Fibroblast of lung (primary cell): ENCODE measurements at regions not wholly inside any gene's neighbourhood (a gene's known extent, or its start where the extent isn't known, plus 50 kb on each side); places are given as distances from the start of the nearest gene placed in this dataset.

ENCODE experiments used
- DNase-seq, 2 donors: peaks; one replicate each; pipeline versions ENCODE4 v3.0.0 to v3.0.0-alpha.2; 2010; ENCODE audit warnings: low read depth in 2 of 2
- H2AFZ ChIP-seq: 2 replicates; pipeline ENCODE4 v1.5.1; 2012; ENCODE audit warnings: low read length, control low read depth, inconsistent platforms
- H3K27ac ChIP-seq: 2 replicates; pipeline ENCODE4 v1.5.1; 2011; ENCODE audit warnings: low read length, control low read depth; ENCODE audit not compliant: insufficient read depth
- H3K27me3 ChIP-seq: 2 replicates; pipeline ENCODE4 v1.5.1; 2011; ENCODE audit warnings: mild to moderate bottlenecking, low read length; ENCODE audit not compliant: control insufficient read depth, insufficient read depth
- H3K36me3 ChIP-seq: 2 replicates; pipeline ENCODE4 v1.5.1; 2011; ENCODE audit warnings: low read length; ENCODE audit not compliant: control insufficient read depth, insufficient read depth
- H3K4me1 ChIP-seq: 2 replicates; pipeline ENCODE4 v1.5.1; 2011; ENCODE audit warnings: low read length; ENCODE audit not compliant: control insufficient read depth, insufficient read depth; ENCODE audit errors: extremely low read depth
- H3K4me2 ChIP-seq: 2 replicates; pipeline ENCODE4 v1.5.1; 2011; ENCODE audit warnings: low read length, control low read depth; ENCODE audit not compliant: insufficient read depth; ENCODE audit errors: extremely low read depth
- H3K4me3 ChIP-seq, 4 experiments: fragments of 200-600 bp in 1 of 4; sonication (generic) in 1 of 4; replicated peaks in 1 of 4; 2 replicates each; pipeline ENCODE4 v1.5.1; 2011 to 2016; ENCODE audit warnings: low read length in 4 of 4, low read depth in 3 of 4, mild to moderate bottlenecking in 3 of 4, control low read depth in 2 of 4, inconsistent platforms in 1 of 4, mixed read lengths in 1 of 4; ENCODE audit not compliant: insufficient read depth in 1 of 4; ENCODE audit errors: control extremely low read depth in 1 of 4
- H3K79me2 ChIP-seq: 2 replicates; pipeline ENCODE4 v1.5.1; 2012; ENCODE audit warnings: mild to moderate bottlenecking, low read length, inconsistent platforms; ENCODE audit not compliant: control insufficient read depth, insufficient read depth
- H3K9ac ChIP-seq: 2 replicates; pipeline ENCODE4 v1.5.1; 2011; ENCODE audit warnings: mild to moderate bottlenecking, low read length, control low read depth; ENCODE audit not compliant: insufficient read depth
- H3K9me3 ChIP-seq: 2 replicates; pipeline ENCODE4 v1.5.1; 2012; ENCODE audit warnings: low read depth, low read length; ENCODE audit not compliant: control insufficient read depth, insufficient read depth
- H4K20me1 ChIP-seq: 2 replicates; pipeline ENCODE4 v1.5.1; 2011; ENCODE audit warnings: low read length; ENCODE audit not compliant: control insufficient read depth, insufficient read depth; ENCODE audit errors: extremely low read depth
- EZH2 ChIP-seq: IDR thresholded peaks from 2 replicates; pipeline ENCODE4 v1.5.1; 2012; ENCODE audit warnings: low read length, control low read depth, mild to moderate bottlenecking; ENCODE audit errors: missing control alignments
- TF ChIP-seq, protein P1 (sequence below), 2 donors: IDR thresholded peaks in 1 of 2; conservative IDR thresholded peaks in 1 of 2; 1 replicate in 1 of 2; 2 replicates in 1 of 2; pipeline ENCODE4 v1.5.1; 2011 to 2012; ENCODE audit warnings: low read length in 2 of 2, control low read depth in 1 of 2, inconsistent platforms in 1 of 2, low read depth in 1 of 2, mild to moderate bottlenecking in 1 of 2

- TF ChIP-seq EZH2, result no peak
- TF ChIP-seq, protein P1, sequence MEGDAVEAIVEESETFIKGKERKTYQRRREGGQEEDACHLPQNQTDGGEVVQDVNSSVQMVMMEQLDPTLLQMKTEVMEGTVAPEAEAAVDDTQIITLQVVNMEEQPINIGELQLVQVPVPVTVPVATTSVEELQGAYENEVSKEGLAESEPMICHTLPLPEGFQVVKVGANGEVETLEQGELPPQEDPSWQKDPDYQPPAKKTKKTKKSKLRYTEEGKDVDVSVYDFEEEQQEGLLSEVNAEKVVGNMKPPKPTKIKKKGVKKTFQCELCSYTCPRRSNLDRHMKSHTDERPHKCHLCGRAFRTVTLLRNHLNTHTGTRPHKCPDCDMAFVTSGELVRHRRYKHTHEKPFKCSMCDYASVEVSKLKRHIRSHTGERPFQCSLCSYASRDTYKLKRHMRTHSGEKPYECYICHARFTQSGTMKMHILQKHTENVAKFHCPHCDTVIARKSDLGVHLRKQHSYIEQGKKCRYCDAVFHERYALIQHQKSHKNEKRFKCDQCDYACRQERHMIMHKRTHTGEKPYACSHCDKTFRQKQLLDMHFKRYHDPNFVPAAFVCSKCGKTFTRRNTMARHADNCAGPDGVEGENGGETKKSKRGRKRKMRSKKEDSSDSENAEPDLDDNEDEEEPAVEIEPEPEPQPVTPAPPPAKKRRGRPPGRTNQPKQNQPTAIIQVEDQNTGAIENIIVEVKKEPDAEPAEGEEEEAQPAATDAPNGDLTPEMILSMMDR (conservative IDR thresholded peaks at IDR 0.05 in 1 of 2, IDR thresholded peaks at IDR 0.05 in 1 of 2; ENCODE audit: low read depth in 1 of 2, low read length in 2 of 2), result peak in 1 of 2 donors; percentile 17
- Histone ChIP-seq H3K27me3 (no peaks in the 10 kb centered on the region), H3K36me3 (no peaks in the 10 kb centered on the region), H3K4me3 (no peak overlapping the region), H3K9me3 (no peaks in the 10 kb centered on the region), H2AFZ (no peak overlapping the region), H3K79me2 (no peaks in the 10 kb centered on the region), H3K4me1 (no peaks in the 10 kb centered on the region), H3K4me2 (no peak overlapping the region), H3K27ac (no peak overlapping the region), H3K9ac (no peak overlapping the region), H4K20me1 (no peaks in the 10 kb centered on the region)
- DNase-seq, result peak in 1 of 2 donors; percentile 48
These were observed 735.8 kb upstream of the WWC1 start for GRCh38 chr5:167555565-167556166.

DNA sequence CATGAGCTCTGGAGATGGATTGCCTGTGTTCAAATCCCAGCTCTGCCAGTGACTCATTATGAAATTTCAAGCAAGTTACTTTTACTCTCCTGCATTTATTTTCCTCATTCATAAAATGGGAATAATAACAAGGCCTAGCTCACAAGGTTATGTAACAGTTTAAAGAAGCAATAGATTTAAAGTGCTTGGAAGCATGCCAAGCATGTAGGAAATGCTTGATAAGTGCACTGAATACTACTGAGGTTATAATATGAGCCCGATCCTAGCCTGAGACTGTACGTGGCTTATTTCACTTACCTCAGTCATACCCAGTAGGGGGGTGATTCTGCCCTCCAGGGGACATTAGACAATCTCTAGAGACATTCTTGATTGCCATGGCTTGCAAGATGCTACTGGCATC lies 734.1 kb upstream of the WWC1 start:
- Histone ChIP-seq H3K4me2 (no peak overlapping the region), H3K4me3 (no peak overlapping the region), H4K20me1 (no peaks in the 10 kb centered on the region), H3K9ac (no peak overlapping the region), H3K4me1 (no peaks in the 10 kb centered on the region), H3K9me3 (no peaks in the 10 kb centered on the region), H3K79me2 (no peaks in the 10 kb centered on the region), H3K27ac (no peak overlapping the region), H3K27me3 (no peaks in the 10 kb centered on the region), H2AFZ (no peak overlapping the region), H3K36me3 (no peaks in the 10 kb centered on the region)
- no peak for DNase-seq
- TF ChIP-seq EZH2, result no peak
- TF ChIP-seq, protein P1 (conservative IDR thresholded peaks at IDR 0.05 in 1 of 2, IDR thresholded peaks at IDR 0.05 in 1 of 2; ENCODE audit: low read depth in 1 of 2, low read length in 2 of 2), result no peak

- H3K4me3 ChIP-seq, result no peak overlapping the region
- no peak overlapping the region for H3K27ac ChIP-seq
- no peak overlapping the region for H3K9ac ChIP-seq
- no peak overlapping the region for H2AFZ ChIP-seq
- no peak overlapping the region for H3K4me2 ChIP-seq
- DNase-seq, result no peak
- no peaks in the 10 kb centered on the region for H3K4me1 ChIP-seq
- H3K36me3 ChIP-seq, result no peaks in the 10 kb centered on the region
- no peaks in the 10 kb centered on the region for H3K9me3 ChIP-seq
- H3K27me3 ChIP-seq, result no peaks in the 10 kb centered on the region
- no peaks in the 10 kb centered on the region for H4K20me1 ChIP-seq
- TF ChIP-seq, protein P1 (conservative IDR thresholded peaks at IDR 0.05 in 1 of 2, IDR thresholded peaks at IDR 0.05 in 1 of 2; ENCODE audit: low read depth in 1 of 2, low read length in 2 of 2), result no peak
- TF ChIP-seq EZH2, result no peak
- no peaks in the 10 kb centered on the region for H3K79me2 ChIP-seq
These were observed 729.6 kb upstream of the WWC1 start for GRCh38 chr5:167561796-167562195.
